HL-60 (cell line): ENCODE measurements at regions not wholly inside any gene's neighbourhood (a gene's known extent, or its start where the extent isn't known, plus 50 kb on each side); places are given as distances from the start of the nearest gene placed in this dataset.

Experiments used
- GABPA ChIP-seq: IDR thresholded peaks from 2 replicates; pipeline ENCODE4 v1.6.1; 2012; ENCODE audit warnings: low read depth
- POLR2AphosphoS5 ChIP-seq: IDR thresholded peaks from 2 replicates; pipeline ENCODE4 v1.6.1; 2012; ENCODE audit warnings: low read depth
- TF ChIP-seq, protein P1 (sequence below): IDR thresholded peaks from one replicate; pipeline ENCODE4 v1.5.1; 2011; ENCODE audit warnings: low read length, control low read depth, inconsistent platforms; ENCODE audit not compliant: insufficient read depth
- TF ChIP-seq, protein P2 (sequence below): IDR thresholded peaks from 2 replicates; pipeline ENCODE4 v1.6.1; 2012; ENCODE audit warnings: low read depth; ENCODE audit not compliant: insufficient replicate concordance

DNA sequence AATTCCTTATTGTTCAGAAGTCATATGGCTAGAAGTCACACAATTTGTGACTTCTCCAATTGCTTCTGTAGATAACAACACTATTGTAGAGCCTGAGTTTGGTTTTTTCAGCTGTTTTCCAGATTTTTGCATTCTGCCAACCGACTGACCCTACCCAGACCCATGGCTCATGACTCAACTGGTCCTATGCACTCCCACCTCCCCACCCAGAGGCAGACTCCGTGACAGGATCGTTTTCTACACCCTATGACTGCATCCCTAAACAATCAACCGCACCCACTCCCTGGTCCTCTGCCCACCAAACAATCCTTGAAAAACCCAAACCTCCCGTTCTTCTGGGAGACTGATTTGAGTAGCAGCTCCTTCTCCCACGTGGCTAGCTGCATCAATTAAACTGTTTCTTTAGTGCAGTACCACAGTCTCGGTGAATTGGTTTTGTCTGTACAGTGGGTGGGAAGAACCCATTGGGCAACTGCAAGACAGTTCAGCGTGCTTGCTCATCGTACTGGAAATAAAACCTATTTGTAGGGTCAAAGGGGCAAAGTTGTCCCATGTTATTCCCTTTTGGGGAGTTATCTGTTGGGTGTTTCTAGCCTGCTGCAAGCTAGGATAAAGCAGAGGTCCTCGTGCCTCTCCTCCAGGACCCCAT is 150.3 kb upstream of the FAM20C start:
- TF ChIP-seq, protein P1, sequence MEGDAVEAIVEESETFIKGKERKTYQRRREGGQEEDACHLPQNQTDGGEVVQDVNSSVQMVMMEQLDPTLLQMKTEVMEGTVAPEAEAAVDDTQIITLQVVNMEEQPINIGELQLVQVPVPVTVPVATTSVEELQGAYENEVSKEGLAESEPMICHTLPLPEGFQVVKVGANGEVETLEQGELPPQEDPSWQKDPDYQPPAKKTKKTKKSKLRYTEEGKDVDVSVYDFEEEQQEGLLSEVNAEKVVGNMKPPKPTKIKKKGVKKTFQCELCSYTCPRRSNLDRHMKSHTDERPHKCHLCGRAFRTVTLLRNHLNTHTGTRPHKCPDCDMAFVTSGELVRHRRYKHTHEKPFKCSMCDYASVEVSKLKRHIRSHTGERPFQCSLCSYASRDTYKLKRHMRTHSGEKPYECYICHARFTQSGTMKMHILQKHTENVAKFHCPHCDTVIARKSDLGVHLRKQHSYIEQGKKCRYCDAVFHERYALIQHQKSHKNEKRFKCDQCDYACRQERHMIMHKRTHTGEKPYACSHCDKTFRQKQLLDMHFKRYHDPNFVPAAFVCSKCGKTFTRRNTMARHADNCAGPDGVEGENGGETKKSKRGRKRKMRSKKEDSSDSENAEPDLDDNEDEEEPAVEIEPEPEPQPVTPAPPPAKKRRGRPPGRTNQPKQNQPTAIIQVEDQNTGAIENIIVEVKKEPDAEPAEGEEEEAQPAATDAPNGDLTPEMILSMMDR = no peak
- TF ChIP-seq POLR2AphosphoS5 = no peak
- TF ChIP-seq, protein P2, sequence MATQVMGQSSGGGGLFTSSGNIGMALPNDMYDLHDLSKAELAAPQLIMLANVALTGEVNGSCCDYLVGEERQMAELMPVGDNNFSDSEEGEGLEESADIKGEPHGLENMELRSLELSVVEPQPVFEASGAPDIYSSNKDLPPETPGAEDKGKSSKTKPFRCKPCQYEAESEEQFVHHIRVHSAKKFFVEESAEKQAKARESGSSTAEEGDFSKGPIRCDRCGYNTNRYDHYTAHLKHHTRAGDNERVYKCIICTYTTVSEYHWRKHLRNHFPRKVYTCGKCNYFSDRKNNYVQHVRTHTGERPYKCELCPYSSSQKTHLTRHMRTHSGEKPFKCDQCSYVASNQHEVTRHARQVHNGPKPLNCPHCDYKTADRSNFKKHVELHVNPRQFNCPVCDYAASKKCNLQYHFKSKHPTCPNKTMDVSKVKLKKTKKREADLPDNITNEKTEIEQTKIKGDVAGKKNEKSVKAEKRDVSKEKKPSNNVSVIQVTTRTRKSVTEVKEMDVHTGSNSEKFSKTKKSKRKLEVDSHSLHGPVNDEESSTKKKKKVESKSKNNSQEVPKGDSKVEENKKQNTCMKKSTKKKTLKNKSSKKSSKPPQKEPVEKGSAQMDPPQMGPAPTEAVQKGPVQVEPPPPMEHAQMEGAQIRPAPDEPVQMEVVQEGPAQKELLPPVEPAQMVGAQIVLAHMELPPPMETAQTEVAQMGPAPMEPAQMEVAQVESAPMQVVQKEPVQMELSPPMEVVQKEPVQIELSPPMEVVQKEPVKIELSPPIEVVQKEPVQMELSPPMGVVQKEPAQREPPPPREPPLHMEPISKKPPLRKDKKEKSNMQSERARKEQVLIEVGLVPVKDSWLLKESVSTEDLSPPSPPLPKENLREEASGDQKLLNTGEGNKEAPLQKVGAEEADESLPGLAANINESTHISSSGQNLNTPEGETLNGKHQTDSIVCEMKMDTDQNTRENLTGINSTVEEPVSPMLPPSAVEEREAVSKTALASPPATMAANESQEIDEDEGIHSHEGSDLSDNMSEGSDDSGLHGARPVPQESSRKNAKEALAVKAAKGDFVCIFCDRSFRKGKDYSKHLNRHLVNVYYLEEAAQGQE = no peak
- no peak for TF ChIP-seq GABPA
